Gastrocnemius medialis (tissue), 4 donors: ENCODE measurements at regions not wholly inside any gene's neighbourhood (a gene's known extent, or its start where the extent isn't known, plus 50 kb on each side); places are given as distances from the start of the nearest gene placed in this dataset.

Experiments
- ATAC-seq, 2 donors: fragments of 150-250 bp; one replicate each; pipeline ENCODE4 v1.9.1; 2016
- DNase-seq, 2 donors: peaks; one replicate each; pipeline ENCODE4 v3.0.0-alpha.2; 2019
- H3K27ac ChIP-seq, 4 donors: fragments of 200-600 bp; sonication (generic); 1 replicate in 1 of 4; 2 replicates in 3 of 4; pipeline ENCODE4 v1.5.1; 2016 to 2018; ENCODE audit warnings: mild to moderate bottlenecking in 2 of 4, moderate library complexity in 1 of 4
- H3K27me3 ChIP-seq, 3 donors: fragments of 200-600 bp; sonication (generic) in 2 of 3; 1 replicate in 1 of 3; 2 replicates in 2 of 3; pipeline versions ENCODE4 v1.5.1 to v1.6.0; 2016 to 2019; ENCODE audit warnings: mild to moderate bottlenecking in 1 of 3, moderate library complexity in 1 of 3
- H3K36me3 ChIP-seq, 2 donors: fragments of 200-600 bp; sonication (generic) in 1 of 2; one replicate each; pipeline ENCODE4 v1.5.1; 2017 to 2018
- H3K4me1 ChIP-seq, 2 donors: fragments of 200-600 bp; sonication (generic) in 1 of 2; one replicate each; pipeline ENCODE4 v1.5.1; 2016 to 2017; ENCODE audit warnings: mild to moderate bottlenecking in 2 of 2
- H3K4me3 ChIP-seq, 4 donors: fragments of 200-600 bp; sonication (generic) in 3 of 4; 1 replicate in 1 of 4; 2 replicates in 3 of 4; pipeline ENCODE4 v1.5.1; 2016 to 2019; ENCODE audit warnings: mild to moderate bottlenecking in 2 of 4
- H3K9me3 ChIP-seq, 3 donors: fragments of 200-600 bp; sonication (generic) in 2 of 3; 1 replicate in 1 of 3; 2 replicates in 2 of 3; pipeline ENCODE4 v1.5.1; 2016 to 2019
- POLR2A ChIP-seq, 2 donors: fragments of 450-650 bp; IDR thresholded peaks; one replicate each; pipeline ENCODE4 v1.6.1; 2017; ENCODE audit warnings: antibody characterized with exemption in 2 of 2, mild to moderate bottlenecking in 2 of 2, moderate library complexity in 2 of 2
- in situ Hi-C, 4 donors: fragments of 200-750 bp; cut with MboI; loops; one replicate each; pipeline versions ENCODE4 v1.15.0 to v1.8.0; 2017; ENCODE audit warnings: low sequenced_read_pairs in 4 of 4
- intact Hi-C: fragments of 100-400 bp; cut with DNase I; formaldehyde crosslinking; loops from one replicate; pipeline ENCODE4 v1.15.1; 2023; ENCODE audit warnings: low total_unique reads
- TF ChIP-seq, protein P1 (sequence below), 5 experiments: fragments of 450-650 bp in 3 of 5; fragments of 200-600 bp in 2 of 5; sonication (generic) in 2 of 5; IDR thresholded peaks in 4 of 5; conservative IDR thresholded peaks in 1 of 5; 1 replicate in 4 of 5; 2 replicates in 1 of 5; pipeline ENCODE4 v1.5.1; 2016 to 2019; ENCODE audit warnings: antibody characterized with exemption in 5 of 5, mild to moderate bottlenecking in 3 of 5, moderate library complexity in 3 of 5

DNA sequence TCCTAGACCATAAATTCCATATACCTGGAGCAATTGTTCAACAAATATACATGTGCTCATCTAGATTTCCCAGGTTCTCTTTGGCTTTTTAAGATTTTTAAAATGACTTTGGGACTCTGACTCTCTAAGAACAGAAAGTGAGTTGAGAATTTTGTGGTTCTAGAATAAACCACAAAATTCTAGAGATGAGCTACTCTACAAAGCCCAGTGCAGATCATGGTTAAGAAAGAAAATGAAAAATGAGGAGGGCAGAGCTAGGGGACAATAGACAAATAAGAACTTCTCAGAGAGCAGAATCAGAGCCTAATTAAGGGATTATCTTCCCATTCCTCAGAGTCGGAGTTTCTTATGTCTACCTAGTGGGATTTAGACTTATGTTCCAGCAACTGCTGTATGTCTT, 694.7 kb downstream of the ZNF385D start:
- TF ChIP-seq, protein P1, sequence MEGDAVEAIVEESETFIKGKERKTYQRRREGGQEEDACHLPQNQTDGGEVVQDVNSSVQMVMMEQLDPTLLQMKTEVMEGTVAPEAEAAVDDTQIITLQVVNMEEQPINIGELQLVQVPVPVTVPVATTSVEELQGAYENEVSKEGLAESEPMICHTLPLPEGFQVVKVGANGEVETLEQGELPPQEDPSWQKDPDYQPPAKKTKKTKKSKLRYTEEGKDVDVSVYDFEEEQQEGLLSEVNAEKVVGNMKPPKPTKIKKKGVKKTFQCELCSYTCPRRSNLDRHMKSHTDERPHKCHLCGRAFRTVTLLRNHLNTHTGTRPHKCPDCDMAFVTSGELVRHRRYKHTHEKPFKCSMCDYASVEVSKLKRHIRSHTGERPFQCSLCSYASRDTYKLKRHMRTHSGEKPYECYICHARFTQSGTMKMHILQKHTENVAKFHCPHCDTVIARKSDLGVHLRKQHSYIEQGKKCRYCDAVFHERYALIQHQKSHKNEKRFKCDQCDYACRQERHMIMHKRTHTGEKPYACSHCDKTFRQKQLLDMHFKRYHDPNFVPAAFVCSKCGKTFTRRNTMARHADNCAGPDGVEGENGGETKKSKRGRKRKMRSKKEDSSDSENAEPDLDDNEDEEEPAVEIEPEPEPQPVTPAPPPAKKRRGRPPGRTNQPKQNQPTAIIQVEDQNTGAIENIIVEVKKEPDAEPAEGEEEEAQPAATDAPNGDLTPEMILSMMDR (IDR thresholded peaks at IDR 0.05 in 4 of 5, conservative IDR thresholded peaks at IDR 0.05 in 1 of 5) = no peak
- no peak for TF ChIP-seq POLR2A (IDR thresholded peaks at IDR 0.05)
- Histone ChIP-seq H3K4me1 (peaks cover 0 to 4% of the 10 kb centered on the region in 2 donors), H3K9me3 (no peaks in the 10 kb centered on the region), H3K27ac (no peak overlapping the region), H3K27me3 (no peaks in the 10 kb centered on the region), H3K4me3 (no peak overlapping the region), H3K36me3 (no peaks in the 10 kb centered on the region)
- no peak for DNase-seq
- in situ Hi-C loops (no loop called here), intact Hi-C loops (no loop called here)
- ATAC-seq = no peak

DNA sequence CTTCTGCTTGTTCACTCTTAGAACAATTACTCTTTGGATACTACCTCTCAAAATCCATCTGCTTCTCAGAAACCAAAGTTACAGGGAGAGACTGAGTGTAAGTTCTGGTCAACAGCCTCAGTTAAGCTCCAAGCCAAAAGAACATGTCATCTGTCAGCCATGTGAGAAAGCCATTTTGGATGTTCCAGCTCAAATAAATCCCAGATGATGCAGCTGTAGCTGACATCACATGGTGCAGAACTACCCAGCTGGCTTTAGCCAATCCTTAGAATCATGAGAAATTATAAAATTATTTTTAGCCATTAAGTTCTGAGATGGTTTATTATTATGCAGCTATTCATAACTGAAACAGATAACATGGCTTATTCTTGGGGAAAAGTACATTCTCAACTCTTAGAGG, 696.0 kb downstream of the ZNF385D start:
- in situ Hi-C loops = no loop called here
- intact Hi-C loops = no loop called here
- Histone ChIP-seq H3K27me3 (no peaks in the 10 kb centered on the region), H3K36me3 (no peaks in the 10 kb centered on the region), H3K9me3 (no peaks in the 10 kb centered on the region), H3K4me1 (peaks cover 0 to 4% of the 10 kb centered on the region in 2 donors), H3K27ac (peak overlapping the region in 1 of 4 donors; percentile 52), H3K4me3 (no peak overlapping the region)
- TF ChIP-seq POLR2A (IDR thresholded peaks at IDR 0.05) = no peak
- TF ChIP-seq, protein P1 (IDR thresholded peaks at IDR 0.05 in 4 of 5, conservative IDR thresholded peaks at IDR 0.05 in 1 of 5) = no peak
- peak in 1 of 2 donors; percentile 80 for ATAC-seq
- no peak for DNase-seq

GRCh38 chr3:21054064-21054463, 696.9 kb downstream of the ZNF385D start:
- H3K36me3 ChIP-seq = no peaks in the 10 kb centered on the region

GRCh38 chr3:21049334-21050062, 701.5 kb downstream of the ZNF385D start:
- no peak overlapping the region for H3K27ac ChIP-seq
- DNase-seq (no peak), ATAC-seq (no peak)
- in situ Hi-C loops (no loop called here), intact Hi-C loops (no loop called here)
- no peaks in the 10 kb centered on the region for H3K36me3 ChIP-seq
- no peaks in the 10 kb centered on the region for H3K4me1 ChIP-seq
- H3K9me3 ChIP-seq = no peaks in the 10 kb centered on the region
- TF ChIP-seq POLR2A (IDR thresholded peaks at IDR 0.05) = no peak
- TF ChIP-seq, protein P1 (IDR thresholded peaks at IDR 0.05 in 4 of 5, conservative IDR thresholded peaks at IDR 0.05 in 1 of 5) = no peak
- no peak overlapping the region for H3K4me3 ChIP-seq
- no peaks in the 10 kb centered on the region for H3K27me3 ChIP-seq

More at GRCh38 chr3:21054064-21054463, 696.9 kb downstream of the ZNF385D start:
- Histone ChIP-seq H3K4me1 (no peaks in the 10 kb centered on the region), H3K27ac (peak overlapping the region in 3 of 4 donors; percentile 2 to 52 (median 10)), H3K27me3 (no peaks in the 10 kb centered on the region), H3K9me3 (no peaks in the 10 kb centered on the region), H3K4me3 (no peak overlapping the region)
- ATAC-seq (peak in 1 of 2 donors; percentile 39), DNase-seq (no peak)
- in situ Hi-C loops = no loop called here
- intact Hi-C loops = no loop called here
- TF ChIP-seq, protein P1 (IDR thresholded peaks at IDR 0.05 in 4 of 5, conservative IDR thresholded peaks at IDR 0.05 in 1 of 5) = no peak
- TF ChIP-seq POLR2A (IDR thresholded peaks at IDR 0.05) = no peak
